ENCODE measurements at regions not wholly inside any gene's neighbourhood (a gene's known extent, or its start where the extent isn't known, plus 50 kb on each side); places are given as distances from the start of the nearest gene placed in this dataset.

GRCh38 chr17:53891726-53892125 lies 69.0 kb downstream of the KIF2B start:
- Histone ChIP-seq H3K9ac (ENCODE audit: insufficient read depth, low read length) (no peak overlapping the region), H3K4me2 (ENCODE audit: extremely low read depth, insufficient read depth, low read length) (no peak overlapping the region), H3K27me3 (ENCODE audit: control insufficient read depth, insufficient read depth, low read length) (no peaks in the 10 kb centered on the region), H3K79me2 (ENCODE audit: control insufficient read depth, insufficient read depth, low read length) (no peaks in the 10 kb centered on the region), H2AFZ (ENCODE audit: low read length) (no peak overlapping the region), H3K4me3 (replicated peaks in 1 of 4; ENCODE audit: control extremely low read depth in 1 of 4, insufficient read depth in 1 of 4, low read depth in 3 of 4, low read length in 4 of 4) (no peak overlapping the region), H3K27ac (ENCODE audit: insufficient read depth, low read length) (no peak overlapping the region), H3K4me1 (ENCODE audit: control insufficient read depth, extremely low read depth, insufficient read depth, low read length) (no peaks in the 10 kb centered on the region), H4K20me1 (ENCODE audit: control insufficient read depth, extremely low read depth, insufficient read depth, low read length) (no peaks in the 10 kb centered on the region), H3K9me3 (ENCODE audit: control insufficient read depth, insufficient read depth, low read depth, low read length) (no peaks in the 10 kb centered on the region), H3K36me3 (ENCODE audit: control insufficient read depth, insufficient read depth, low read length) (no peaks in the 10 kb centered on the region)
- TF ChIP-seq EZH2 (IDR thresholded peaks at IDR 0.05; ENCODE audit: low read length, missing control alignments): no peak
- no peak for TF ChIP-seq CTCF (conservative IDR thresholded peaks at IDR 0.05 in 1 of 2, IDR thresholded peaks at IDR 0.05 in 1 of 2; ENCODE audit: low read depth in 1 of 2, low read length in 2 of 2)
- DNase-seq (ENCODE audit: low read depth in 2 of 2): no peak

GRCh38 chr17:53892222-53892621 lies 69.5 kb downstream of the KIF2B start:
- no peaks in the 10 kb centered on the region for H3K27me3 ChIP-seq (ENCODE audit: control insufficient read depth, insufficient read depth, low read length)
- TF ChIP-seq CTCF (conservative IDR thresholded peaks at IDR 0.05 in 1 of 2, IDR thresholded peaks at IDR 0.05 in 1 of 2; ENCODE audit: low read depth in 1 of 2, low read length in 2 of 2): no peak
- no peak for TF ChIP-seq EZH2 (IDR thresholded peaks at IDR 0.05; ENCODE audit: low read length, missing control alignments)
- no peak overlapping the region for H3K4me2 ChIP-seq (ENCODE audit: extremely low read depth, insufficient read depth, low read length)
- DNase-seq (ENCODE audit: low read depth in 2 of 2): no peak
- H3K79me2 ChIP-seq (ENCODE audit: control insufficient read depth, insufficient read depth, low read length): no peaks in the 10 kb centered on the region
- H3K36me3 ChIP-seq (ENCODE audit: control insufficient read depth, insufficient read depth, low read length): no peaks in the 10 kb centered on the region
- no peaks in the 10 kb centered on the region for H3K9me3 ChIP-seq (ENCODE audit: control insufficient read depth, insufficient read depth, low read depth, low read length)
- H3K4me3 ChIP-seq (replicated peaks in 1 of 4; ENCODE audit: control extremely low read depth in 1 of 4, insufficient read depth in 1 of 4, low read depth in 3 of 4, low read length in 4 of 4): no peak overlapping the region
- H4K20me1 ChIP-seq (ENCODE audit: control insufficient read depth, extremely low read depth, insufficient read depth, low read length): no peaks in the 10 kb centered on the region
- H3K4me1 ChIP-seq (ENCODE audit: control insufficient read depth, extremely low read depth, insufficient read depth, low read length): no peaks in the 10 kb centered on the region
- no peak overlapping the region for H3K9ac ChIP-seq (ENCODE audit: insufficient read depth, low read length)
- no peak overlapping the region for H3K27ac ChIP-seq (ENCODE audit: insufficient read depth, low read length)
- H2AFZ ChIP-seq (ENCODE audit: low read length): no peak overlapping the region

- Histone ChIP-seq H2AFZ (ENCODE audit: low read length) (no peak overlapping the region), H3K4me2 (ENCODE audit: extremely low read depth, insufficient read depth, low read length) (no peak overlapping the region), H3K4me3 (replicated peaks in 1 of 4; ENCODE audit: control extremely low read depth in 1 of 4, insufficient read depth in 1 of 4, low read depth in 3 of 4, low read length in 4 of 4) (no peak overlapping the region), H3K9ac (ENCODE audit: insufficient read depth, low read length) (no peak overlapping the region), H4K20me1 (ENCODE audit: control insufficient read depth, extremely low read depth, insufficient read depth, low read length) (no peaks in the 10 kb centered on the region), H3K9me3 (ENCODE audit: control insufficient read depth, insufficient read depth, low read depth, low read length) (no peaks in the 10 kb centered on the region), H3K27me3 (ENCODE audit: control insufficient read depth, insufficient read depth, low read length) (no peaks in the 10 kb centered on the region), H3K36me3 (ENCODE audit: control insufficient read depth, insufficient read depth, low read length) (no peaks in the 10 kb centered on the region), H3K4me1 (ENCODE audit: control insufficient read depth, extremely low read depth, insufficient read depth, low read length) (no peaks in the 10 kb centered on the region), H3K79me2 (ENCODE audit: control insufficient read depth, insufficient read depth, low read length) (no peaks in the 10 kb centered on the region), H3K27ac (ENCODE audit: insufficient read depth, low read length) (no peak overlapping the region)
- no peak for DNase-seq (ENCODE audit: low read depth in 2 of 2)
- TF ChIP-seq EZH2 (IDR thresholded peaks at IDR 0.05; ENCODE audit: low read length, missing control alignments): no peak
- no peak for TF ChIP-seq CTCF (conservative IDR thresholded peaks at IDR 0.05 in 1 of 2, IDR thresholded peaks at IDR 0.05 in 1 of 2; ENCODE audit: low read depth in 1 of 2, low read length in 2 of 2)
Measured at GRCh38 chr17:53894591-53894990, 71.9 kb downstream of the KIF2B start.
